ENCODE measurements at regions not wholly inside any gene's neighbourhood (a gene's known extent, or its start where the extent isn't known, plus 50 kb on each side); places are given as distances from the start of the nearest gene placed in this dataset.

- no peak for TF ChIP-seq JUNB (IDR thresholded peaks at IDR 0.05; ENCODE audit: unreplicated experiment)
- no peak for TF ChIP-seq ZNF331 (CRISPR knock-in tag; IDR thresholded peaks at IDR 0.05; ENCODE audit: low read depth)
Measured at GRCh38 chr1:201707656-201708055, 121.3 kb upstream of the IPO9 start (continued).

- H3K27ac Mint-ChIP-seq = no peak overlapping the region
- H3K4me1 Mint-ChIP-seq = peaks cover 33% of the 10 kb centered on the region; the same call in 2 of the 3 replicates
- no peak overlapping the region for H2AFZ ChIP-seq
- ATAC-seq (no peak), DNase-seq (ENCODE audit: low spot score) (no peak)
- H3K9me2 ChIP-seq (ENCODE audit: insufficient read depth) = no peaks in the 10 kb centered on the region
- H3F3A ChIP-seq (replicated peaks; ENCODE audit: low read depth) = no peaks in the 10 kb centered on the region; the same call in 1 of the 2 replicates
- H3K27ac ChIP-seq (ENCODE audit: low read depth) = no peak overlapping the region
- no peaks in the 10 kb centered on the region for H3K9me3 Mint-ChIP-seq
- no peak overlapping the region for H3K4me2 ChIP-seq
- H3K79me2 ChIP-seq (replicated peaks; ENCODE audit: insufficient read depth) = no peaks in the 10 kb centered on the region
- H3K27me3 Mint-ChIP-seq (ENCODE audit: insufficient read depth, low read depth, poor library complexity) = peaks cover 3% of the 10 kb centered on the region
- no peak overlapping the region for H3K4me3 ChIP-seq
- H3K4me3 Mint-ChIP-seq = no peak overlapping the region
- peaks cover 3% of the 10 kb centered on the region for H3K4me1 ChIP-seq (ENCODE audit: insufficient read depth)
- H3K27me3 ChIP-seq (ENCODE audit: insufficient read depth) = no peaks in the 10 kb centered on the region
- H4K20me1 ChIP-seq (replicated peaks; ENCODE audit: insufficient read depth) = 0 out of 2 replicates have a peak, but pooled peaks cover 4% of the 10 kb centered on the region
- TF ChIP-seq EZH2 (IDR thresholded peaks at IDR 0.05; ENCODE audit: low read depth, unreplicated experiment) (no peak), CREB1 (CRISPR knock-in tag; IDR thresholded peaks at IDR 0.05; ENCODE audit: low read depth) (no peak), ETS1 (IDR thresholded peaks at IDR 0.05) (no peak), ZNF462 (CRISPR knock-in tag; IDR thresholded peaks at IDR 0.05) (no peak), EZH2phosphoT487 (IDR thresholded peaks at IDR 0.05; ENCODE audit: unreplicated experiment) (no peak), NANOG (IDR thresholded peaks at IDR 0.05; ENCODE audit: borderline replicate concordance) (no peak), JUNB (IDR thresholded peaks at IDR 0.05; ENCODE audit: unreplicated experiment) (no peak), REST (IDR thresholded peaks at IDR 0.05; ENCODE audit: unreplicated experiment) (no peak), ZNF331 (CRISPR knock-in tag; IDR thresholded peaks at IDR 0.05; ENCODE audit: low read depth) (no peak), CTCF (conservative IDR thresholded peaks at IDR 0.05; ENCODE audit: low read depth in 2 of 2) (no peak)
- peaks cover 3% of the 10 kb centered on the region; the same call in 2 of the 3 replicates for H3K36me3 Mint-ChIP-seq (ENCODE audit: low read depth)
- no peaks in the 10 kb centered on the region for H3K36me3 ChIP-seq (ENCODE audit: insufficient read depth)
Measured at GRCh38 chr1:201708085-201708512, 120.9 kb upstream of the IPO9 start.
